GM12874 (cell line): ENCODE measurements at regions not wholly inside any gene's neighbourhood (a gene's known extent, or its start where the extent isn't known, plus 50 kb on each side); places are given as distances from the start of the nearest gene placed in this dataset.

Experiments used
- TF ChIP-seq, protein P1 (sequence below): IDR thresholded peaks from 2 replicates; pipeline ENCODE4 v1.5.1; 2011; ENCODE audit warnings: low read depth, mild to moderate bottlenecking, control low read depth, low read length, moderate library complexity; ENCODE audit not compliant: insufficient read depth

DNA sequence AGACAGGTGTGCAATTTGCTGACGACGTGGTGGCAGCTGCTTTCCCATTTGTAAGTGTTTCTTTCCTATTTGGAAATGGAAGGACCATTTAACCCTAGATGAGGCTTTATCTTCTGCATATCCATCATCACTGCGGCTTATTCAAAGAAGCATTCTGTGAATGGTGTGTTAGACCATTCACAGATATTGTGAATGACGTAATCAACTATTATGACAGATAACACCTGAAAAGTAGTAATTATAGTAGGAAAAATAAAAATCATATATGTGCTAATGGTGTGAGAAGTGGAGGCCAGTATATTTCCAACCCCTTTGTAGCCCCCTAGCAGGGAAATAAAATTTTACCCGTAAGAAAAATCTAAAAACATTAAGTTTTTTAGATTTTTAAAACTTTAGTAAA, 424.5 kb upstream of the CRIM1 start:
- TF ChIP-seq, protein P1, sequence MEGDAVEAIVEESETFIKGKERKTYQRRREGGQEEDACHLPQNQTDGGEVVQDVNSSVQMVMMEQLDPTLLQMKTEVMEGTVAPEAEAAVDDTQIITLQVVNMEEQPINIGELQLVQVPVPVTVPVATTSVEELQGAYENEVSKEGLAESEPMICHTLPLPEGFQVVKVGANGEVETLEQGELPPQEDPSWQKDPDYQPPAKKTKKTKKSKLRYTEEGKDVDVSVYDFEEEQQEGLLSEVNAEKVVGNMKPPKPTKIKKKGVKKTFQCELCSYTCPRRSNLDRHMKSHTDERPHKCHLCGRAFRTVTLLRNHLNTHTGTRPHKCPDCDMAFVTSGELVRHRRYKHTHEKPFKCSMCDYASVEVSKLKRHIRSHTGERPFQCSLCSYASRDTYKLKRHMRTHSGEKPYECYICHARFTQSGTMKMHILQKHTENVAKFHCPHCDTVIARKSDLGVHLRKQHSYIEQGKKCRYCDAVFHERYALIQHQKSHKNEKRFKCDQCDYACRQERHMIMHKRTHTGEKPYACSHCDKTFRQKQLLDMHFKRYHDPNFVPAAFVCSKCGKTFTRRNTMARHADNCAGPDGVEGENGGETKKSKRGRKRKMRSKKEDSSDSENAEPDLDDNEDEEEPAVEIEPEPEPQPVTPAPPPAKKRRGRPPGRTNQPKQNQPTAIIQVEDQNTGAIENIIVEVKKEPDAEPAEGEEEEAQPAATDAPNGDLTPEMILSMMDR: no peak

DNA sequence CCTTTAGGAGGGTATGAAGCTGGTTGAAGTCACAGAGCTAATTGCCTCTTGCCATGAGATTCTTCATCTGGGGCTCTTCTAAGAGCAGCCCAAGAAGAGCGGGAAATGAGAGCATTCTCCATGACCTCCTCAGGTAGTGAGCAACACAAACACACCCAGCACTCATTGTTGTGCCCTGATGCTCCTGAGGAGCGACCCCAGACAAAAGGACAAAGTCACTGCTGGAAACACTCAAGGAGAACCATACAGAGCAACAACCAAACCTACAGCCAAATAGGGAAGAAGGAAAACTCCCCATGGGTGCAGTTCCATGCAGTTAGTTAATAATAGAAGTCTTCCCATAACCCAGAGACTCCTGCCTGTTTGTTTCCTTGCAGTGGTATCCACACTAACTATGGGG, 426.0 kb upstream of the CRIM1 start:
- TF ChIP-seq, protein P1: no peak

DNA sequence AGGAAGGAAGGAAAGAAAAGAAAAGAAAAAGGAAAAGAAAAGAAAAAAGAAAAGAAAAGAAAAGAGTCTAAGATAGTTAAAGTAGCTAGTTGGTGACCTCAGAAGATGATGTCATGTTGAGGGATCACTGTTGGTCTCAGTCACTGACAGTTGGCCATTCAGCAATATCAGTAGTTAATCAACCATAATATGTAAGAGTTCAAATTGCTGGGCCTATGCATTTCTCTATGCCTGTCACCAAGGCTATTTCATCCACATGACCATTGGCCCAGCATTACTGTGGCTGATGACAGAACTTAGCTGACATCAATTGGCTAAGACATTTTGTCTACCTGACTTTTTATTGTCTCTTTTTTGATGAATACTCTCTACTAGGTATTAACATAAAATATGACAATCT, 435.5 kb upstream of the CRIM1 start:
- TF ChIP-seq, protein P1: no peak

DNA sequence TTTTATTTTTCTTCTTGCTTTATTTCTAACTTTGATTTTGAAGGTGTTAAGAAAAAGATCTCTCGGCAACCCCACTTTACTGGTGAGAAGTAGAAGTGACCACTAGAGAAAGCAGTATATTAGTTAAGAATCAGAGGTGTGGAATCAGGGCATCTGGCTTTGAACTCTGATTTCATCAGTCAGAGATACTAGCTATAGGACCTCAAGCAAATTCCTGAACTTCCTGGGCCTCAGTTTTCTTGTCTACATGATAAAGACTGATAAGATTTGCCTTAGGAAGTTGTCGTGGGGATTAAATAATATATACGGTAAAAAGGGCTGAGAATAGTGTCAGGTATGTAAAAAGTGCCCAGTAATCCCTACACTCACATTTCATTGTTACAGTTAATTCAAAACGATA, 440.3 kb upstream of the CRIM1 start:
- TF ChIP-seq, protein P1: no peak

DNA sequence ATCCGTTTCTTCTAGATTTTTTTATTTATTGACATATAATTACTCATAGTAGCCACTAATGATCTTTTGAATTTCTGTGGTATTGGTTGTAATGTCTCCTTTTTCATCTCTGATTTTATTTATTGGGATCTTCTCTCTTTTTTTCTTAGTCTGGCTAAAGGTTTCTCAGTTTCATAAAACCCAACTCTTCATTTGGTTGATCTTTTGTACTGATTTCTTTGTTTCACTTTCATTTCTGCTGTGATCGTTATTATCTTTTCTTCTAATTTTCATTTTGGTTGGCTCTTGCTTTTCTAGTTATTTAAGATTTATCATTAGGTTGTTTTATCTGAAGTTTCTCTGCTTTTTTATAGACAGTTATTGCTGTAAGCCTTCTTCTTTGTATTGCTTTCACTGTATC, 463.6 kb upstream of the CRIM1 start:
- TF ChIP-seq, protein P1: no peak

DNA sequence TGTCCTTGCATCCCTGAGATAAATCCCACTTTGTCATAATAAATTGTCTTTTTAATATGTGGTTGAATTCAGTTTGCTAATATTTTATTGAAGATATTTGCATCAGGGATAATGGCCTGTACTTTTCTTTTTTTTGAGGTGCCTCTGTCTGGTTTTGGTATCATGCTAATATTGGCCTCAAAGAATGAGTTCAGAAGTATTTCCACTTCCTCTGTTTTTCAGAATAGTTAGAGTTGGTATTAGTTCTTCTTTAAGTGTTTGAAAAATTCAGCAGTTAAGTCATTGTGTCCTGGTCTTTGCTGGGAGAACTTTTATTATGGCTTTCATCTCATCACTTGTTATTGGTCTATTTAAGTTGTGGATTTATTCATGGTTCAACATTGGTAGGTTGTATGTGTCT, 464.1 kb upstream of the CRIM1 start:
- TF ChIP-seq, protein P1: no peak

DNA sequence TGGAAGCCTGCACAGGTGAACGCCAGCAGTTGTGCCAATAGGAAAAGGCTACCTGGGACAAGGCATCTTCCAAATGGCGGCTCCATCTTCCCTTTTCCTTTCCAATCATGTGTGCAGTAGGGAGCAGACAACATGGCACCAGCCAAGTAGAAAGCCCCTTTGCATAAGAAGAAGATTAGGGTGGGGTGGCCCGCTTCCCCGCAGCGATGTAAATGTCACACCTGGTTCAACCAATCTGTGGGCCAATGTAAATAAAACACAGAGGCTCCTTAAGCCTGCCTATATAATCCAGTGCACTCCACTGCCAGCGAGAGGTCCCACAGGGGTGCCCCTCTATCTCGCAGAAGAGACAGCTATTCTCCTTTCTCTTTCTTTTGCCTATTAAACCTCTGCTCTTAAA, 468.4 kb upstream of the CRIM1 start:
- TF ChIP-seq, protein P1: no peak

DNA sequence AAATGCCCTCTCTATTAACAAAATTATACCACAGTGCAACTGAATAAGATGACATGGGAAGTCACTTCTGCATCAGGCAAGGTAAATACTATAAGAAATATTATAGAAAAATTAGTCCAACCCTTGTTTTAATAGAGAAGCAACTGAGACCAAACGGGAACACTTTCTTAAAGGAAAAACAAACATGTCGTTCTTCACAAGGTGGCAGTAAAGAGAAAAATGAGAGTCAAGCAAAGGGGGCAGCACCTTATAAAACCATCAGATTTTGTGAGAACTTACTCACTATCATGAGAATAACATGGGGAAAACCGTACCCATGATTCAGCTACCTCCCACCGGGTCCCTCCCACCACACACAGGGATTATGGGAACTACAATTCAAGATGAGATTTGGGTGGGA, 481.7 kb upstream of the CRIM1 start:
- TF ChIP-seq, protein P1: no peak
